HG02678 (cell line): ENCODE measurements at regions not wholly inside any gene's neighbourhood (a gene's known extent, or its start where the extent isn't known, plus 50 kb on each side); places are given as distances from the start of the nearest gene placed in this dataset.
"Not testable (repeated sequence)": the region's sequence is repeated elsewhere in the genome, so short reads cannot be mapped to it uniquely, and the experiment has no call there.

ENCODE experiments used
- ATAC-seq: cut with Tn5 transposase; IDR thresholded peaks from one replicate; pipeline ENCODE4 v1.9.1; 2021; ENCODE audit warnings: mild to moderate bottlenecking, moderate library complexity; ENCODE audit not compliant: unreplicated experiment

GRCh38 chr1:58966917-58967740 lies 183.3 kb upstream of the JUN start:
- ATAC-seq = no peak

- peak; percentile 85 for ATAC-seq
Measured at GRCh38 chr1:58968360-58968952, 184.6 kb upstream of the JUN start.

GRCh38 chr1:58969176-58969575 lies 185.3 kb upstream of the JUN start:
- ATAC-seq = not testable (repeated sequence)

- no peak for ATAC-seq
Measured at GRCh38 chr1:58971629-58972140, 187.8 kb upstream of the JUN start.

GRCh38 chr1:58975888-58976287 lies 192.0 kb upstream of the JUN start:
- ATAC-seq = no peak

- ATAC-seq = no peak
Measured at GRCh38 chr1:58976294-58976693, 192.4 kb upstream of the JUN start.

GRCh38 chr1:58977598-58977997 lies 193.8 kb upstream of the JUN start:
- no peak for ATAC-seq

- ATAC-seq = no peak
Measured at GRCh38 chr1:58978096-58978495, 194.2 kb upstream of the JUN start.

GRCh38 chr1:58979086-58979485 lies 195.2 kb upstream of the JUN start:
- ATAC-seq = no peak

GRCh38 chr1:58979677-58980076 lies 195.8 kb upstream of the JUN start:
- no peak for ATAC-seq

GRCh38 chr1:58981392-58981791 lies 197.5 kb upstream of the JUN start:
- no peak for ATAC-seq

- no peak for ATAC-seq
Measured at GRCh38 chr1:58982259-58982998, 198.6 kb upstream of the JUN start.

- no peak for ATAC-seq
Measured at GRCh38 chr1:58983162-58983561, 199.3 kb upstream of the JUN start.

GRCh38 chr1:58983633-58984245 lies 199.9 kb upstream of the JUN start:
- ATAC-seq = no peak

GRCh38 chr1:58986996-58987767 lies 203.3 kb upstream of the JUN start:
- ATAC-seq = no peak

- ATAC-seq = no peak
Measured at GRCh38 chr1:58988752-58989151, 204.9 kb upstream of the JUN start.

GRCh38 chr1:58989845-58990244 lies 206.0 kb upstream of the JUN start:
- ATAC-seq = no peak

- no peak for ATAC-seq
Measured at GRCh38 chr1:58991305-58991704, 207.5 kb upstream of the JUN start.

GRCh38 chr1:58992643-58993042 lies 208.8 kb upstream of the JUN start:
- no peak for ATAC-seq

- ATAC-seq = no peak
Measured at GRCh38 chr1:58993403-58993802, 209.6 kb upstream of the JUN start.
